ENCODE measurements at regions not wholly inside any gene's neighbourhood (a gene's known extent, or its start where the extent isn't known, plus 50 kb on each side); places are given as distances from the start of the nearest gene placed in this dataset.

- TF ChIP-seq RAD21 (conservative IDR thresholded peaks at IDR 0.05) = no peak
- no peak for TF ChIP-seq EZH2 (IDR thresholded peaks at IDR 0.05; ENCODE audit: borderline replicate concordance, insufficient read depth, low read length, poor library complexity, severe bottlenecking)
- TF ChIP-seq CTCF (IDR thresholded peaks at IDR 0.05; ENCODE audit: poor library complexity, severe bottlenecking) = no peak
- TF ChIP-seq POLR2AphosphoS5 (IDR thresholded peaks at IDR 0.05) = no peak
- TF ChIP-seq REST (IDR thresholded peaks at IDR 0.05; ENCODE audit: borderline replicate concordance) = no peak
These were observed 619.5 kb upstream of the CADM1 start for GRCh38 chr11:116123739-116124138.

All from neural cell (in vitro differentiated cells).